ENCODE measurements at regions not wholly inside any gene's neighbourhood (a gene's known extent, or its start where the extent isn't known, plus 50 kb on each side); places are given as distances from the start of the nearest gene placed in this dataset.

DNA sequence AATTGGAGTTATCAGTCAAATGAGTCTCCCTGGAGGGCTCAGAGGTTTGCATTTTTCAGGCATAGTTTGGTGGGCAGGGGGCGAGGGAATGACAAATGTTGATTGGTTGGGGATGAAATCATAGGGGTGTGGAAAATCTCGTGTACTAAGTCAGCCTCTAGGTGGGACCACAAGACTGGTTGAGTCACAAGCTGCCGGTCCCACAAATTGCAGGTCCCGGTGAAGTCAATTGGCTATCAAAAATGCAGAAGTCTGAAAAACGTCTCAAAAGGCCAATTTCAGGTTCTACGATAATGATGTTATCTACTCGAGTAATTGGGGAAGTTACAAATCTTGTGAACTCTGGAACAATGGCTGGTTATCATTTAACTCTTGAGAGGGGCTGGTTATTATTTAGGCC, 98.8 kb upstream of the DHX15 start:
- TF ChIP-seq, protein P1, sequence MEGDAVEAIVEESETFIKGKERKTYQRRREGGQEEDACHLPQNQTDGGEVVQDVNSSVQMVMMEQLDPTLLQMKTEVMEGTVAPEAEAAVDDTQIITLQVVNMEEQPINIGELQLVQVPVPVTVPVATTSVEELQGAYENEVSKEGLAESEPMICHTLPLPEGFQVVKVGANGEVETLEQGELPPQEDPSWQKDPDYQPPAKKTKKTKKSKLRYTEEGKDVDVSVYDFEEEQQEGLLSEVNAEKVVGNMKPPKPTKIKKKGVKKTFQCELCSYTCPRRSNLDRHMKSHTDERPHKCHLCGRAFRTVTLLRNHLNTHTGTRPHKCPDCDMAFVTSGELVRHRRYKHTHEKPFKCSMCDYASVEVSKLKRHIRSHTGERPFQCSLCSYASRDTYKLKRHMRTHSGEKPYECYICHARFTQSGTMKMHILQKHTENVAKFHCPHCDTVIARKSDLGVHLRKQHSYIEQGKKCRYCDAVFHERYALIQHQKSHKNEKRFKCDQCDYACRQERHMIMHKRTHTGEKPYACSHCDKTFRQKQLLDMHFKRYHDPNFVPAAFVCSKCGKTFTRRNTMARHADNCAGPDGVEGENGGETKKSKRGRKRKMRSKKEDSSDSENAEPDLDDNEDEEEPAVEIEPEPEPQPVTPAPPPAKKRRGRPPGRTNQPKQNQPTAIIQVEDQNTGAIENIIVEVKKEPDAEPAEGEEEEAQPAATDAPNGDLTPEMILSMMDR (IDR thresholded peaks at IDR 0.05) = no peak
- no peak for TF ChIP-seq POLR2A (IDR thresholded peaks at IDR 0.05)
